Brain microvascular endothelial cell (primary cell): ENCODE measurements at regions not wholly inside any gene's neighbourhood (a gene's known extent, or its start where the extent isn't known, plus 50 kb on each side); places are given as distances from the start of the nearest gene placed in this dataset.
"Not testable (repeated sequence)": the region's sequence is repeated elsewhere in the genome, so short reads cannot be mapped to it uniquely, and the experiment has no call there.

ENCODE experiments used
- DNase-seq: peaks from one replicate; pipeline ENCODE4 v3.0.0-alpha.2; 2020
- H3K27ac ChIP-seq: fragments of 250-450 bp; sonication (Bioruptor Pico); 2 replicates; pipeline ENCODE4 v1.5.1; 2020; ENCODE audit warnings: mild to moderate bottlenecking, moderate library complexity
- H3K27me3 ChIP-seq: fragments of 250-450 bp; sonication (Bioruptor Pico); replicated peaks from 2 replicates; pipeline ENCODE4 v1.5.1; 2020; ENCODE audit warnings: mild to moderate bottlenecking
- H3K36me3 ChIP-seq: fragments of 250-450 bp; sonication (Bioruptor Pico); replicated peaks from 2 replicates; pipeline ENCODE4 v1.5.1; 2020; ENCODE audit warnings: mild to moderate bottlenecking
- H3K4me3 ChIP-seq: 2 replicates; pipeline ENCODE4 v1.5.1; 2011; ENCODE audit warnings: low read depth, mild to moderate bottlenecking, control low read depth, low read length, moderate library complexity
- in situ Hi-C: cut with HindIII; loops from 2 replicates; pipeline ENCODE4 v1.10.0; 2017; ENCODE audit warnings: low sequenced_read_pairs, low pct_ligation_motif_present
- TF ChIP-seq, protein P1 (sequence below): IDR thresholded peaks from 2 replicates; pipeline ENCODE4 v1.5.1; 2011; ENCODE audit warnings: low read depth, mild to moderate bottlenecking, moderate library complexity, low read length, control low read depth, inconsistent platforms; ENCODE audit errors: missing control alignments

DNA sequence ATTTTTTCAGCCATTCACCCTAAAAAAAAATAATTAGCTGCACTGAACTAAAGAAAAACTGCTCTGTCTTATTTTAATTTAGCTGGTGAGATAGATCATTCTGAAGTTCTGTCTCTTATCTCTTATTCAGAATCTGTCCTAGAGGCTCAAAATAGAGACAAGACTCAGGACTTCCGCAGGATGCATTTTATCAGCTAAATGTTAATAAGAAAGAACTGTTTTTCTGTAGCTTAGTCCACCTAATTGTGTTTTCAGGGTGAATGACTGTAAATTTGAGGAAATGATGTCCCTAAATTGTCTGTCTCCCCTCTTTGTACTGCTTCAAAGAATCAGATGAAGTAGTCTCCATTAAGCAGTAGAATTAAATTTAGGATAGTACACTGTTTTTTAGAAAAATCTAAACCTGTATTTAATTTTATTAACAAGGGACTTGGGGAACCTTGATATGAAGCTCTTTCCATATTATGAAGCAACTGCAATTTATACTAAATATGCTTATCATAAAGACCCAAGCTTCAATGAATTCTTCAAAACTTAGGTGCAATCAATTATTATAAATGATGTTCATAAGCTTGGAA, 671.9 kb downstream of the RWDD3 start:
- Histone ChIP-seq H3K36me3 (no peaks in the 10 kb centered on the region), H3K27ac (no peak overlapping the region), H3K27me3 (no peaks in the 10 kb centered on the region), H3K4me3 (no peak overlapping the region)
- in situ Hi-C loops: no loop called here
- TF ChIP-seq, protein P1, sequence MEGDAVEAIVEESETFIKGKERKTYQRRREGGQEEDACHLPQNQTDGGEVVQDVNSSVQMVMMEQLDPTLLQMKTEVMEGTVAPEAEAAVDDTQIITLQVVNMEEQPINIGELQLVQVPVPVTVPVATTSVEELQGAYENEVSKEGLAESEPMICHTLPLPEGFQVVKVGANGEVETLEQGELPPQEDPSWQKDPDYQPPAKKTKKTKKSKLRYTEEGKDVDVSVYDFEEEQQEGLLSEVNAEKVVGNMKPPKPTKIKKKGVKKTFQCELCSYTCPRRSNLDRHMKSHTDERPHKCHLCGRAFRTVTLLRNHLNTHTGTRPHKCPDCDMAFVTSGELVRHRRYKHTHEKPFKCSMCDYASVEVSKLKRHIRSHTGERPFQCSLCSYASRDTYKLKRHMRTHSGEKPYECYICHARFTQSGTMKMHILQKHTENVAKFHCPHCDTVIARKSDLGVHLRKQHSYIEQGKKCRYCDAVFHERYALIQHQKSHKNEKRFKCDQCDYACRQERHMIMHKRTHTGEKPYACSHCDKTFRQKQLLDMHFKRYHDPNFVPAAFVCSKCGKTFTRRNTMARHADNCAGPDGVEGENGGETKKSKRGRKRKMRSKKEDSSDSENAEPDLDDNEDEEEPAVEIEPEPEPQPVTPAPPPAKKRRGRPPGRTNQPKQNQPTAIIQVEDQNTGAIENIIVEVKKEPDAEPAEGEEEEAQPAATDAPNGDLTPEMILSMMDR: no peak
- no peak for DNase-seq

DNA sequence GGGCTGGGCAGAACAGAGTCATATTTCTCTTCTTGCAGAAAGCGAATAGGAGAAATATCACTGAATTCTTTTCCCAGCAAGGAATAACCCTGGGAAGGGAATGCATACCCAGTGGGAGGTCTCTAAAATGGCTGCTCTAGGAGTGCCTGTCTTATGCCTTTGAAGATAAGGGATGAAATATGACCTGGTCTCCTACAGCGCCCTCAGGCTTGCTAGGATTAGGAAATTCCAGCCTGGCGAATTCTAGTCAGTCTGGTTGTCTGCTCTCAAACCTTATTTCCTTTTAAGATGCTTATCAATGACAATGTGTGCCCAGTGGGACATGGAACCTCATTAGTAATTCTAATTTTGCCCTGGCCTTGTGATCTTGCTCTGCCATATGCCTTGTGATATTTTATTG, 677.7 kb downstream of the RWDD3 start:
- DNase-seq, H3K27me3 ChIP-seq, H3K27ac ChIP-seq, in situ Hi-C loops, H3K36me3 ChIP-seq, H3K4me3 ChIP-seq: not testable (repeated sequence)

DNA sequence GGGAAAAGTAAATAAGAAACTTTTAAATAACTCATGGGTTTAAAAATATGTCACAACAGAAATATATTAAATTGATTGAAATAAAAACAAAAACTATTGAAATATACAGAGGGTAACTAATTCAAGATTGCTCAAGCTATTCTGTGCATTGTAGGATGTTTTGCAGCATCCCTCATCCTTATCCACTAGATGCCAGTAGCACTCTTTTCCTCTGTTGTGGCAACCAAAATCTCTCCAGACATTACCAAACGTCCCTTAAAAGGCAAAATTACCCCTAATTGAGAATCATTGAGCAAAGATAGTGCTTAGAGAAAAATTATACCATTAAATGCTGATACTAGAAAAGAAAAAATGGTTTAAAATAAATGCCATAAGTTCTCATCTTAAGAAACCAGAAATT, 682.6 kb downstream of the RWDD3 start:
- Histone ChIP-seq H3K27me3 (no peaks in the 10 kb centered on the region), H3K4me3 (no peak overlapping the region), H3K27ac (no peak overlapping the region), H3K36me3 (no peaks in the 10 kb centered on the region)
- TF ChIP-seq, protein P1: peak; percentile 52
- in situ Hi-C loops: no loop called here
- no peak for DNase-seq

DNA sequence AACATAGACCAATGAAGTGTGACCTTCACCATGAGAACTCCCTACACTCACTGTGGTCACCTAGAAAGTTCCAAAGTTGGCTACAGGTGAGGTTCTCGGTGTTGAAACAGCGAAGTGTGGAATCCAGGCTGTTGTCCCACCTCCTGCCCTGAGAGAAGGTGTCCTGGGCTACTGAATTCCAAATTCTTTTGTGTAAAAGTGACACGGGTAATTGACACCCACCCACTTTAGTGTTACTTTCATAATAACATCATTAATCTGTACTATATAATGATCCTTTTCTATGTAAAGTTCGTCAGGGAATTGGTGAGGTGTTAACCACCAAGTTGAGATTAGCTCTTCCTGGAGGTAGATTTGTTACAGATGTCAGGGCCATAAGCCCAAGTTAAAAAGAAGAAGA, 690.7 kb downstream of the RWDD3 start:
- in situ Hi-C loops: no loop called here
- Histone ChIP-seq H3K27me3 (no peaks in the 10 kb centered on the region), H3K36me3 (no peaks in the 10 kb centered on the region), H3K4me3 (no peak overlapping the region), H3K27ac (no peak overlapping the region)
- TF ChIP-seq, protein P1: no peak
- no peak for DNase-seq

DNA sequence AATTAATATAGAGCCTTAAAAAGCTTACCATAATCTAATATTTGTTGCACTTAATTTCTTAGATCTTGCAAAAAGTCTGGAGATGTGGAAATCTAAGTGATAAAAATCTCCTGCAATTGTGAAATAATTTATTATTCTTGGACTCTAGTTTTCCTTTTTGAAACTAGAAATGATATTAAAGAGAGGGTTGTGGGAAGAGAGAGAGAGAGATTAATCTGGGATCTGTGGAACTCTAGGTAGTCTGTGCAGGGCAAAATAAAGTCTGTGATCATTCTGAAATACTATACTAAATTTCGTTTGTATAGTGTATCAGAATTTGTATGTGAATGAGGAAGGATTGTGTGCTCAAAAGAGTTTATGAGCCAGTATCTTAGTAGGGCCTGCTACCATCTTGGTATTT, 692.3 kb downstream of the RWDD3 start:
- in situ Hi-C loops: no loop called here

DNA sequence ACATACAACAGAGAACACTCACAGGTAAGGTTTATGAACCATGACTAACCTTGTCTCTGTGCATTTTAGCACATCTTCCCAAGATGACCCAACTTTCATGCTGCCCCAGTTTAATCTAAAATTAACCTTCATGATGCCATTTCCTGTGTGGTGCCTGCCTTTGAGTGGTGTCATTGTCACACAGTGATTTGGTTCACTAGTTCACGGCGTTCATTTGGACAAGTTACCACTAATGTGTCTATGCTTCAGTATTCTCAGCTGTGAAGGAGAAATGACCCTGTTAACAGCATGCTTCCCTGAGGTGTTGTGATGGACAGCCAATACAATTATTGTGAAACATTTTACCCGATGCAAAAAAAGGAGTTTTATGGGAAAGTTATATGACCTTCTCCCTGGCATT, 693.1 kb downstream of the RWDD3 start:
- no peak for DNase-seq
- H3K4me3 ChIP-seq: no peak overlapping the region
- TF ChIP-seq, protein P1: no peak
- H3K36me3 ChIP-seq: no peaks in the 10 kb centered on the region
- H3K27ac ChIP-seq: no peak overlapping the region
- in situ Hi-C loops: no loop called here
- no peaks in the 10 kb centered on the region for H3K27me3 ChIP-seq

More for the DNA sequence above, 692.3 kb downstream of the RWDD3 start:
- Histone ChIP-seq H3K4me3 (no peak overlapping the region), H3K27ac (no peak overlapping the region), H3K27me3 (no peaks in the 10 kb centered on the region), H3K36me3 (no peaks in the 10 kb centered on the region)
- TF ChIP-seq, protein P1: no peak
- DNase-seq: no peak
